HPDE6-E6E7 (cell line): ENCODE measurements at regions not wholly inside any gene's neighbourhood (a gene's known extent, or its start where the extent isn't known, plus 50 kb on each side); places are given as distances from the start of the nearest gene placed in this dataset.
"Not testable (repeated sequence)": the region's sequence is repeated elsewhere in the genome, so short reads cannot be mapped to it uniquely, and the experiment has no call there.

Source experiments
- DNase-seq: peaks from one replicate; pipeline ENCODE4 v3.0.0; 2011; ENCODE audit warnings: missing footprints; ENCODE audit errors: extremely low spot score

DNA sequence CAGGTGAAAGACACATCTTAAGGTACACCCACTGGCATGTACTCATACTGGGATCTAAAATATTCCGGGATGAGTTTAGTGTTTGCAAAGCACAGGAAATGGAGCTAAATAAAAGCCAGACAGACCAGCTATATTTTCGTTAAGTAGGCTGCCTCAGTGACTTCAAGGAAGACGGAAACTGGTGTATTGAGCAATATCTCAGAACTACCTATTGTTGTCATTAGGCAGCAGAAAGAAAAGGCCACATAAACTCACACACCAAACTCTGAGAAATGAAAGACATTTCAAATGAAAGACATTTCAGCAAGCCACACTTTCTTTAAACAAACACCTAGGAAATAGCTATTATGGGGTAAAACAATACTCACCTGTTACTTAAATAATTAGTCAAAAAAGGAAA is 761.7 kb upstream of the SEMA6D start:
- no peak for DNase-seq

DNA sequence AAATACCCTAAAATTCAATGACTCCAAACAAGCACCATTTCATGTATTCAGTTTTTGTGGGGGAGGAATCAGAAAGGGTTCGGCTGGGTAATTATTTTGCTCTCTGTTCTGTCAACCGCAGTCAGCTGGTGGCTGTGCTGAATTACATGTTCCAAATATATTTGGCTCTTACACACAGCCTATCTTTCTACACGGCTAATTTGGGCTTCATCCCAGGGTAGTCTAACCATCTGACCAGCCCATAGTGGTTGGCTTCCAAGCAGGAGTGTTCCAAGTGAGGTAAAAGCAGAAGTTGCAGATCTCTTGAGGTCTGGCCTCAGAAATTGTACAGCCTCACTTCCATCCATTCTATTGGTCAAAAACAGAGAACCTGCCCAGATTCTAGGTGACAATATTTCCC is 760.8 kb upstream of the SEMA6D start:
- DNase-seq: no peak

DNA sequence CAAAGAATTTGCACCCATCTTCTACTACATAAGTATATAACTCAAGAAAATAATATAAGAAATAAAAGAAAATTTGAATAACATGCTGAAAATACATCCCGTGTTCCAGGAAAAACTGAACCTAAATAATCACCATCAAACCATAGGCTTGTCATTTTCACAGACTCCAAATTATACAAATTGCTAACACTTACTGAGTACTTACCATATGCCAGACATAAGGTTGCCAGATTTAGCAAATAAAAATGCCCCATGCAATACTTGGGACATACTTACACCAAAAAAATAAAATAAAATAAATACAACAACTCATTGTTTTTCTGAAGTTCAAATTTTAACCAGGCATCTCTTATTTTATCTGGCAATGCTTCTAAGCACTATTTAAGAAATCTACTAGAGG is 760.4 kb upstream of the SEMA6D start:
- DNase-seq: no peak

DNA sequence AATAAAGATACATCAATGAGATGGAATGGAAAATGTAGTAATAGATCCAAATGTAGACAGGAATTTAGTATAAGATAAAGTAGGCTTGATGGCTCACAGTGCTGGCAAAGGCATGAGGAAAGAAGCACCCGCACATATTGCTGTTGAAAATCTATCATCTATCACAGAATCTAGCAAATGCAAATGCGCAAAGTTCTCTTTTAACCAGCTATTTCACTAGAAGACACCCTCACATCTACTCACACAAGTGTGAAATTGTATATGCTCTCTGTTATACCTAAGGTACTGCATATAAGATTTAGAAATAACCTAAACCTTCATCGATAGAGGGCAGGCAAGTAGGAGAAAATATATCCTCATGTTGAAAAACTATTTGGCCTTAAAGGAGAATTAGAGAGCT is 756.7 kb upstream of the SEMA6D start:
- no peak for DNase-seq

DNA sequence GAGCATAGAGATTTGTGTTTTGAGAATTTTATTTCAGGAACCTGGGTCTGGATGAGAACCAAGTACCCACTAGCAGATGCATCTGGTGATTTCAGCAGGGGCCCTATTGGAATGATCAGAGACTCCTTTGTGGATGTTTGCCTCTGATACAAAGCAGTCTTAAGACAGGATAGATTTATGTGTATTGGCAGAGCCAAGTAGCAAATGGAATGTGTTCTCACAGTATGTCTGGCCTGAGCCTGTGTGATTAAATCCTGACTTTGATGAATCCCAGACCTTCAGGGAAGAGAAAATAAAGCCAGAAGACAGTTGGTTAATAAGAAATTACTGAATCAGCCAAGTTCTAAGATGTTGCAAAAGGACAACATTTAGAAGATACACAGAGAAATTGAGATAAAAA is 755.5 kb upstream of the SEMA6D start:
- no peak for DNase-seq

DNA sequence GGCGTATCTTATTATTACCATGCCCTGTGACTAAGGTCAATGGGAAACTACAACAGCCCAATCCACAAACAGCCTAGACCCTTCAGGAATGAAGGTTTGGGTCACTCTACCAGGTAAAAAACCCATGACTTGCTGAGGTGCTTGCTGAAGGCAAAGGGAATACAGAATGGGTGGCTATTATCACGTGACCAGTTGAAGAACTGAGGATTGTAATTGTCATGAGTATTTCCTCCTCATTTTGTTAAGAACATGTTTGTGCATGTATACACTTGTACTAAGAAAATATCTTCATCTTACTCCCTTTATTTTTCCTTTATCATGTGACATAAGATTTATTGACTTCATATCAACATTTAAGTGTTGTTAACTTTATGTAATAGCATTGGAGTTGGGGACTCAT is 729.2 kb upstream of the SEMA6D start:
- DNase-seq: not testable (repeated sequence)

DNA sequence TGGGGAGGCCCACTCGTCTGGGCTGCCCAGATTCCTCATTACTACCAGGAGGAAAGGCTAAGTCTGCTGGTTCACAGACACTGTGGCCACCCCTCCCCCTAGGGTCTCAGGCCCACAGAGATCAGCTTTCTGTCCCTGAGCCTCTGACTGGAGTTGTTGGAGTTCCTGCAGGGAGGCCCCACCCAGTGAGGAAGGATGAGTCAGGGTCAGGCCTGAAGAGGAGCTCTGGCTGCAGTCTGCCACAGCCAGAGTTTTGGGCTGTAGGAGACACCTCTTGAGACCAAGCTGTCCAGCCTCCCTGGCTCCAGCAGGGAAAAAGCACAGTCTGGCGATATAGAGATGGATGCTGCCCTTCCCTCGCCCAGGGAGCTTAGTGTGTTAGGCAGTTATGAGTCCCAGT is 720.9 kb upstream of the SEMA6D start:
- no peak for DNase-seq

DNA sequence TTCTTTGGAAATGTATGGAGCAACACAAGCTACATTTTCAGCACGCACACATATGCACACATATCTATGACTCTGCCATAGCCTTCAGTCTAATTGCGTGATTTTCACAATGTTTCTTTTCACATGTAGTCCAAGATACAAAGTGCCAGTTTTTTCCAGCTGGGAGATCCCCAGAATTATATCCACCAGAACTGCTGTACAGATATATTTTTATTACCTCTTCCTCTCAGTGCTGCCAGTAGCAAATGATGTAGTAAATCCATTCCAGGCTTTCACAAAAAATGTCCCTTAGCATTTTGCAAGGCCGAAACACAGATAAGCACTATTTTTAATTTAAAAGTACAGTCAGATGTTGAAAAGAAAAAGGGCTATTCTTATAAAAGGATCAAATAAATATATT is 719.8 kb upstream of the SEMA6D start:
- DNase-seq: no peak

DNA sequence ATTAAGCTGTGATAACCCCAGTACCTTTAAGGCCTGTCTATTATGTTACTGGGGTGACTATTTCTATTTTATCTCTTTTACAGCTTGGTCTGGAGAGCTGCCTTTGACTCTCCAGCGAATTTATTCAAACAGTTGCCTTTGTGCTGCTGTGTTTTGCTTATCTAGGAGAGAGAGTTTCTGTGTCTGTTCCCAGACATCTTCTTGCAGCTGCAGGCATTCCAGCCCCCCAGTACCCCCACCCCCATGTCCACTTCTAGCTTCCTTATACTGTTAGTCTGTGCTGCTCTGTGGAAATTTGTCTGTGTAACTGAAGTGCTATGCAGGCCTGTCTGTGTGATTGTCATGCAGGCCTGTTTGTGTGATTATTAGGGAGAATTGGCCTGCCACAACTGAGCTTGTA is 713.7 kb upstream of the SEMA6D start:
- no peak for DNase-seq

DNA sequence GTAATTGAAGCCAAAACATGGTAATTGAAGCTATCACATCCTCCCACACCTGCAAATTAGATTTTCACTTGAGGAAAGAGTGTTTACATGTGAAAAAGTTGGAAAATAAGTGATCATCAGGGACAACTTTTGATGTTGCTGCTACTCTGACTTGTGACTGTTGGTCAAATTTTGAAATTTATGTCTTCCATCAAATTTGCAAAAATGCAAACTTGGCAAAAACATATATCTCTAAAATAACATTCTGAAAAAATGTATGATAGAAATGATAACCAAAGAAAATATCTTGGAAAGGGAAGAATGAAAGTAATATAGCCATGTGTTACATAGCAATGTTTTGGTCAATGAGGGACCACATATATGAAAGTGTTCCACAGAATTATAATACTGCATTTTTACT is 703.9 kb upstream of the SEMA6D start:
- no peak for DNase-seq

DNA sequence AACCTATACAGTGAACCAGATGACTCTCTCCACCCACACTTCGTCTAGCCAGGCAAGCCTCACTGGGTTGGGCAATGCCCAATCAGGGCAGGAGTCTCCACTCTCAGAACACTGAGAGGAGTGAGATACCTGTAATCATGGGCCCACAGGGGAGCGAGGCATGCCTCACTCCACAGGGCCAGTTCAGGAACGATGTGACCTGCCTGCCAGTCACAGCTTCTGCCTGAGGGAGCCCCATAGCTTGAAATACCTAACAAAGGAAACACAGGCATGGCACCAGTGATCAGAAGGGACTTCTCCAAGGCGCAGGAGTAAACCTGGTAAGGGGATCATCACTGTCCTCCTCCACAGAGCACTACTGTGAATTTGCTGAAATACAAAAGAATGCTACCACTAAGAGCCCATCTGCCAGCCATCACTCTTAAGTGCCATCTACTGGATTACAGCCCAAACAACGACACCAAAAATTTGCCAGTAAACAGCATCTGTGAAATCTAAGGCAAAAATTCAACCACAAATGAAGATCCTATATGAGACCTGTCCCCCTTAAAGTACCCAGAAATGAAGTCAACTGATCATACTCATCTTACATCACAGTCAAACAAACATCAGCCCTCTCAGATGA is 689.9 kb upstream of the SEMA6D start:
- DNase-seq: no peak

DNA sequence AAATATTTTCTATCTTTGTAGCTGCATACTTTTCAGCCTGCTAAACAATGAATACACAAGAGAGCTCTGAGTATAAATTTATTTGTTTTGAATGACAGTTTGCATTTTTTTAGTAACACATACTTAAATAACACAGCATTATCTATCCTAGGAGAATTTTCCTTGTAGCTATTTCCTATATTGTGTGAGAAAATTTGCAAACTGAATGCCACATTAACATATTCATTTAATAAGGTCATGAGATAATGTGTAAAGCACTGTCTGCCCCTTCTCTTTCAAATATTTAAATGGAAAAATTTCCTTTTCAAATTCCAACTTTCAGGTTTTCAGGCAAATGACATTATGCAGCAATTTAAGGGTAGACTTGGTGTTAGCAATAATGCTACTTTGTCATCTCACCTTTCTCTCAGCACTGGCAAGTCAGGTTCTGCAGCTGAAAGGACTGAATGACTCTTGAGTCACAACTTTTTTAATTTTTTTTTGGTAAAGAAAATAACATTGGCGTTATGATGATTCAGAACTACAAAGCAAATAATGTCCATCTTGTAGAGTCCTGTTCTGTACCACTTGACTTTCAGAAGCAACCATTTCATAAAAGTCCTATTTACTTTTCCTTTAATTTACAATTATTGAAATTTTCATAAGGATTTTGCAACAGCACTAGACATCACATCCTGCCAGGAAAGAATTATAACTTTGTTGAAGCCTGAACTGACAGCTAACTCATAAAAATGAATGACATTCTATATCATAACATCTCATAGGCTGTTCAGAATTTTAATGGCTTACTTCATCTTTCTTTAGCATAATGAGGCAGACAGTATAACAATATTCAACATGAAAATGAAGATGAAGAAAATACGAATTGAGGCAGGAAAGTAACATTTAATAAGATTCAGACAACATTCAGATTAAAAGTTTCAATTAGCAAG is 681.6 kb upstream of the SEMA6D start:
- no peak for DNase-seq

DNA sequence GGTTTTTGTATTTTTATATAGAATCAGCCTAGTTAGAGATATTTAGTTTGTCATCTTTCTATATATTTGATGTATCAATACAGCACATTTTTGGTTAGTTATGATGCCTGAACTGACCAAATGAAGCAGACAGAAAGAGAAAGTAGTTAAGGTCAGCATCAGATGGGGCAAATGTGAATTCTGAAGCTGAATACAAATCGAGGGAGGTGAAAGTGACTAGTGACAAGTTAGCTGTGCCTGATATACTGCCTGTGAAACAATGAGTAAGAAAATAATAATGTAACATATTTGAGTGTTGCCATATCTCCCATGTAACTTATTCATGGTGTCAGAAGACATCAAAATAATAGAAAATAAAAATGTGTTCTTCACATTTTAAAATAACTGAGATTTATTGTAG is 680.3 kb upstream of the SEMA6D start:
- DNase-seq: no peak

DNA sequence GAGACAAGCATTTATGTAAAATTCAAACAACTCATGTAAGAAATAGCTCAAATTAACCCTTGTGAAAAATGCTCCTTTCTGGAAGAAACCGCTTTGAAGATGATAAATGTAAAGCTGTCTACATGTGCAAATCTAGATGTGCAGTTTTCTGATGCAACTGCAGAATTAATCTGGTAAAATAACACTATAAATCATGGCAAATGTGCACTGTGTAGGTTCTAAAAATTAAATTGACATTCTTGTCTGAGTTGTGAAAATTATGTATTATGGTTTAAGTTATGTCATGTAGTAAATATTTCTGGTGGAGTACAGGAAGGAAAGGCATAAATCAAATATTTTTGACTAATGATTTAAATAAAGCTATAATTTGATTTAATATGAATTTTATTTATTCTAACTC is 678.1 kb upstream of the SEMA6D start:
- DNase-seq: no peak

DNA sequence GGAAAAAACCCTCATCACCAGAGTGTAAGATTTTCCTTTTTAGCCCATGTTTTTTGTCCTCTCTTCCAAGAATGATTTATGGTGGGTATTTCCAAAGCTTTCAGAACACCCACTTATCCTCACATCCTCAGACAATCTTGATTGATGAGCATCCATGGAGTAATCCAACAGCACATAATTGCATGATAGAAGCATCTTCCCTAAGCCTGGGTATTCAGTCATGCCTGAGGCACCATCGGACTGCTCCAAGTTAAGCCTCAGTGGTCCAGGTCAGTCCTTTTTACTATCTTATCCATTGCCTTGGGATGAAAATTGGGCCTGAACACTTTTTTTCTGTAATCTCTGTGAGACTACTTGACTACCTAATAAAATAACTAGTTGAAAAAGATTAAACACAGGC is 676.0 kb upstream of the SEMA6D start:
- DNase-seq: no peak

DNA sequence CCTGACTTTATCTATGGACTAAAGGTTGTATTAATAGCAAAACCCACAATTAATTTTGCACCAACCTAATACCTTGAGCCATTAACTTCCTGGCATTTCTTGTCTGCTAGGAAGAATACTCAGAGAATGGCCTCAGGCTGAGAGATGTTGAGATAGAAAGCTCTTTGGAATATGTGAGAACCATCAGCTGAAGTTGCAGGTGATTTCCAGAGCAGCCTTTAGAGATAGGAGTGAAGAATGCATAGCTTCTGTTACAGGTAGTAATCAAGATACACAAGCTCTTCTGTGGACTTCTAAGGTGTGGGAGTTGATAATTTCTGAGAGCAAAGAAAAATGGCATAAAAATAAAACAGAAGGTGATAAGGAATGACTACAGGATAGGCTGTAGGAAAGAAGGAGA is 669.3 kb upstream of the SEMA6D start:
- not testable (repeated sequence) for DNase-seq

DNA sequence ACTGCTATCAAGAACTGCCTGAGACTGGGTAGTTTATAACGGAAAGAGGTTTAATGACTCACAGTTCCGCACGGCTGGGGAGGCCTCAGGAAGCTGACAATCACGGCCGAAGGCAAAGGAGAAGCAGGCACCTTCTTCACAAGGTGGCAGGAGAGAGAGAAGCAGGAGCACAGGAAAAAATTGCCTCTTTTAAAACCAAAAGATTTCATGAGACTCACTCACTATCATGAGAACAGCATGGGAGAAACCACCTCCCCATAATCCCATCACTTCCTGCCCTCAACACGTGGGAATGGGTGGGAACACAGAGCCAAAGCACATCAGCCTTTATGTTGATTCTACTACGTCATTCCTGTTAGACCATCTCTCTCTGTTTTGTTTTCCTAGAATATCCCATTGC is 650.9 kb upstream of the SEMA6D start:
- DNase-seq: no peak

DNA sequence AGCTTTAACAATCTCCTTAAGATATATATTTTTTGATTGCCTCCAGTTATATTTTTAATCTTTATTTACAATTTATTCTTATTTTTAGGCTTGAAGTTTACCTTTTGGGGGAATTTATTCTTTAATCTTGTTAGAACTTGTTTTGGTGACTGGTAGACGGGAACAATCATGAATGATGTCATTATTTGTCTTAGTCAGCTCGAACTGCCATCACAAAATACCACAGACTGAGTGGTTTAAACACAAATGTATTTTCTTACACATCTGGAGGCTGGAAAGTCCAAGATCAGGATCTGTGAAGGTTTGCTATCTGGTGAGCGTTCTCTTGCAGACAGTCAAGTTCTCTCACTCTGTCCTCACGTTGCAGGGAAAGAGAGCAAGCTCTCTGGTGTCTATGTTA is 639.5 kb upstream of the SEMA6D start:
- DNase-seq: not testable (repeated sequence)

DNA sequence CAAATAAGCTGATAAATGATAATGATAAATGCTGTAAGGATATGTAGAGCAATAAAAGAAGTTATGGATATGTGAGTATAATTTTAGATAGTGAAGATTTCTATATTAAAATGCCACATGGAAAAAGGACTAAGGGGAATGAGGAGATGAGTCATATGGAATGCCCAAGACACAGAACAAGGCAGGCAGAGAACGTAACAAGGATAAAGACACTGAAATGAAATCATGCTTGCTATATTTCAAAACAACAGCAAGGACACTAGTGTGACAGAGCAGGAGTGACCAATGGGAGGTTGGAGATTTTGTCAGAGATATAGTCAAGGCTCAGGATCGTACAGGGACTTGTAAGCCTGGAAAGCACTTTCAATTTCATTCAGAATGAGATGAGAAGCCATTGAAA is 621.5 kb upstream of the SEMA6D start:
- no peak for DNase-seq

DNA sequence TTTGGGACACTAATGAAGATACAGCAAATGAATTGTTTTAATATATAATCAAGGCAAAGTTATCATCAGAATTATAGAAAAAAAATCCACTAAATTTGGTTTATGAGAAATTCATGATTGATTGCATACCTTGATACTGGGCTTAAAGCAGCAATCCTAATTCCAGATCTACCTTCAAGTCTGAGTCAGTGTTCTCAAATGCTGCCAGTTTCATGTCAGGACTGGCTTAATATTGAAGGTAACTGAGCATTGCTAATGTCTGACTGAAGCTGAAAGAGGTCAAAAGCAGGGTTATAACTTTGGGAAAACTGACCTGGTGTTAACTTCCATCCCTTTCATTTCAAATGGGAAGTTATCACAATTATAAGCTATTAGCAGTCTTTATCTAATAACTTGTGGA is 618.8 kb upstream of the SEMA6D start:
- DNase-seq: not testable (repeated sequence)

DNA sequence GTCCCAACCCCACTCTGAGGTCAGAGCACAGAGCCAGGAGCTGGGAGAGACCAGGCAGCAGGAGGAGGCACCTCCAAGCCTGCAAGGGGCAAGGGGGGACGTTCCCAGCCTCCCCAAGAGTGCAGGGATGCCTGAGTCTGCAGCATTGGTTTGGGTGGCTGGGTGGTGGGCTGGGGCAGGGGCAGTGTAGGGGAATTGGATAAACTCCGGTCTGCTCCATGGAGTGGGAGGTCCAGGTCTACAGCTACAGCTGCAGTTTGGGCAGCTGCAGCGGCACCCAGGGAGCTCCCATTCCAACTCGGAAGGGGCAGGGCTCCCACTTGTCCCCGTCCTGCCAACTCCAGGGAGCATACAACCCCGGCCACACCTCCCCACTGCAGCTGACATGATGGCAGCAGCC is 617.5 kb upstream of the SEMA6D start:
- not testable (repeated sequence) for DNase-seq

DNA sequence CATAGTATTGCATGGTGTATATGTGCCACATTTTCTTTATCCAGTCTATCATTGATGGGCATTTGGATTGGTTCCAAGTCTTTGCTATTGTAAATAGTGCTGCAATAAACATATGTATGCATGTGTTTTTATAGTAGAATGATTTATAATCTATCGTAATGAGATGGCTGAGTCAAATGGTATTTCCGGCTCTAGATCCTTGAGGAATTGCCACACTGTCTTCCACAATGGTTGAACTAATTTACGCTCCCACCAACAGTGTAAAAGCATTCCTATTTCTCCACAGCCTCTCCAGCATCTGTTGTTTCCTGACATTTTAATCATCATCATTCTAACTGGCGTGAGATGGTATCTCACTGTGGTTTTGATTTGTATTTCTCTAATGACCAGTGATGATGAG is 608.5 kb upstream of the SEMA6D start:
- not testable (repeated sequence) for DNase-seq

DNA sequence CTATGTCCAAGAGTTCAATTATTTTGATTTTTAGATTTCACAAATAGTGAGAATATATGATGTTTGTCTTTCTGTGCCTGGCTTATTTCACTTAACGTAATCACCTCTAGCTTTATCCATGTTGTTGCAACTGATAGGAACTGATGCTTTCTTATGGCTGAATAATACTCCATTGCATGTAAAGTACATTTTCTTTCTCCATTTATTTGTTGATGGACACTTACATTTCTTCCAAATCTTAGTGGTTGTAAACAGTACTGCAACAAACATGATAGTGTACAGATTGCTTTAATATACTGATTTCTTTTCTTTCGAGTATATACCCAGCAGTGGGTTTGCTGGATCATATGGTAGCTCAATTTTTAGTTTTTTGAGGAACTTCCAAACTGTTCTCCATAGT is 600.6 kb upstream of the SEMA6D start:
- no peak for DNase-seq
